ENCODE measurements at regions not wholly inside any gene's neighbourhood (a gene's known extent, or its start where the extent isn't known, plus 50 kb on each side); places are given as distances from the start of the nearest gene placed in this dataset.

DNA sequence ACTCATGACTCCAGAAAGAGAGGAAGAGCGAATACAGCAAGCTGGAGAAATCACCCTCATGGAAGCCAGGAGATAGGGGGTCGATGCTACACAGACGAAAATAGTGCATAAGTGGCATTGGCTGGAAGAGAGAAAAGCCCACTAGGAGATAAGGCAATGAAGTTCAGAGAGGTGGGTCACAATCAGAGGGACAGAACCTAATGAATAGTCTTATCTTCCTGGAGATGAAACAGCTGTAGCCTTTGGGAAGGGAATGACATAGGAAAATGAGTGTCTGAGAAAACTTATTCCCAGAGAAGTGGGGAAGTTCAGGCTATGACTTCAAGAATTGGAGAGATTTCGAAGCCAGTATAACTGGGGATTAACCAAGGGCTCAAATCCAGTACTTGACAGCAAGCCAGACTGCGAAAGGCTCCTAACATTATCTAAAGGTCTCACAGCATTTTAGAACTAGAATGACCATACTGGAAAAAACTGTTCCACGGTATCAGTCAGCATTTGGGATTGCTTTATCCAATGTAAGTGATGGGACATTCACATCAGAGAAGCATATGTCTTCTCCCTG lies 211.1 kb downstream of the ZNF365 start:
- POLR2A ChIA-PET (ENCODE audit: low non-redundant PET), result no interaction called here
- DNase-seq (ENCODE audit: low spot score), result no peak
- H3K27ac ChIP-seq, result no peak overlapping the region
- no peak for TF ChIP-seq CTCF (conservative IDR thresholded peaks at IDR 0.05; ENCODE audit: low read depth)
- CTCF ChIA-PET, result interaction anchor here (0.6 kb wide), 1 partner anchor 97 kb away, joined by 3 read pairs; no protein-coding TSS in a partner anchor

GRCh38 chr10:62587011-62587410 lies 212.8 kb downstream of the ZNF365 start:
- ChIA-PET POLR2A (ENCODE audit: low non-redundant PET) (no interaction called here), CTCF (no interaction called here)
- DNase-seq (ENCODE audit: low spot score), result no peak
- TF ChIP-seq CTCF (conservative IDR thresholded peaks at IDR 0.05; ENCODE audit: low read depth), result no peak
- H3K27ac ChIP-seq, result no peak overlapping the region

- TF ChIP-seq CTCF (conservative IDR thresholded peaks at IDR 0.05; ENCODE audit: low read depth), result no peak
- DNase-seq (ENCODE audit: low spot score), result no peak
- ChIA-PET POLR2A (ENCODE audit: low non-redundant PET) (no interaction called here), CTCF (no interaction called here)
- H3K27ac ChIP-seq, result no peak overlapping the region
Observed at GRCh38 chr10:62588116-62588515, 213.9 kb downstream of the ZNF365 start.

DNA sequence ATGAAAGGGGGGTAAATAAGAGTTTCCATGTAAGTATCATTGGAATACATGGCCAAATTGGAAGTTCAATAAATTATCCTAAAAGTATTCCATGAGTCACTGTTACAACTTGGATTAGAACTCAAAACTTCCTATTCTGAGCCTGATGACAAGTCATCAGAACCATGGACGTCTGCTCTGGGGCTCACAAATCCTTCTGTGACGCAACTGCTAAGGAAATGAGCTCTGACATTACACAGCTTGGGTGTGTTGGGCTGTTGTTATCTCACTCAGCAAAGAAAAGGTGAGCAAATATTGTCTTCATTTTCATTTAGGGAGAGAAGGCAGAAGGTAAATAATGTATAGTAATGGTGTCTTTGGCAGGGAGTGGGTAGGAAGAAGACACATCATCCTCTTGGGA lies 214.8 kb upstream of the ADO start:
- no peak for TF ChIP-seq CTCF (conservative IDR thresholded peaks at IDR 0.05; ENCODE audit: low read depth)
- DNase-seq (ENCODE audit: low spot score), result no peak
- no peak overlapping the region for H3K27ac ChIP-seq
- CTCF ChIA-PET, result interaction anchor here (0.6 kb wide), 1 partner anchor 551 kb away, joined by 4 read pairs; no protein-coding TSS in a partner anchor
- POLR2A ChIA-PET (ENCODE audit: low non-redundant PET), result no interaction called here

GRCh38 chr10:62590306-62590705 lies 214.2 kb upstream of the ADO start:
- ChIA-PET POLR2A (ENCODE audit: low non-redundant PET) (no interaction called here), CTCF (interaction anchor here (0.6 kb wide), 1 partner anchor 551 kb away, joined by 4 read pairs; no protein-coding TSS in a partner anchor)
- no peak overlapping the region for H3K27ac ChIP-seq
- DNase-seq (ENCODE audit: low spot score), result no peak
- TF ChIP-seq CTCF (conservative IDR thresholded peaks at IDR 0.05; ENCODE audit: low read depth), result no peak

GRCh38 chr10:62594093-62594520 lies 210.4 kb upstream of the ADO start:
- ChIA-PET CTCF (interaction anchor here (0.7 to 1.8 kb wide), 8 partner anchors 29 to 573 kb away, joined by 3 to 9 read pairs (median 4); no protein-coding TSS in a partner anchor), POLR2A (ENCODE audit: low non-redundant PET) (no interaction called here)
- TF ChIP-seq CTCF (conservative IDR thresholded peaks at IDR 0.05; ENCODE audit: low read depth), result peak; percentile 80
- peak; percentile 49 for DNase-seq (ENCODE audit: low spot score)
- H3K27ac ChIP-seq, result no peak overlapping the region

Data from RWPE1 (cell line).